8988T (cell line): ENCODE measurements at regions not wholly inside any gene's neighbourhood (a gene's known extent, or its start where the extent isn't known, plus 50 kb on each side); places are given as distances from the start of the nearest gene placed in this dataset.
"Not testable (repeated sequence)": the region's sequence is repeated elsewhere in the genome, so short reads cannot be mapped to it uniquely, and the experiment has no call there.

Experiments
- DNase-seq: peaks from one replicate; pipeline ENCODE4 v3.0.0; 2011

GRCh38 chr16:29126616-29127015, 141.8 kb downstream of the LAT start:
- no peak for DNase-seq

- no peak for DNase-seq
Observed at GRCh38 chr16:29126057-29126494, 141.2 kb downstream of the LAT start.

GRCh38 chr16:29124828-29125227, 140.0 kb downstream of the LAT start:
- DNase-seq = no peak

DNA sequence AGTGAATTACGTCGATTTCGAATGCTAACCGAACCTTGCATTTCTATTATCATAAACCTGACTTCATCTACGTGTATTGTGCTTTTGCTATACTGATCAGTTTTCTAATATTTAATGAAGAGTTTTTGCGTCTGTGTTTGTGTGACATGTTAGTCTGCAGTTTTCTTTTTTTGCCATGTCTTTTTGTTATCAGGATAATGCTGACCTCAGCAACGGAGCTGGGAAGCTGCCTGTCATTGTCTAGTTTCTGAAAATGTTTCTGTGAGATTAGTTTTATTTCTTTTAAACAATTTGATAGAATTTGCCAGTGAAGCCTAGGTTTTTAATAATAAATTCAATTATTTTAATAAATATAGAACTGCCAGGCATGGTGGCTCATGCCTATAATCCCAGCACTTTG, 139.3 kb downstream of the LAT start:
- DNase-seq = not testable (repeated sequence)

- not testable (repeated sequence) for DNase-seq
Observed at GRCh38 chr16:29120680-29121079, 135.8 kb downstream of the LAT start.

- DNase-seq = not testable (repeated sequence)
Observed at GRCh38 chr16:29118301-29118957, 133.6 kb downstream of the LAT start.

GRCh38 chr16:29117631-29118030, 132.8 kb downstream of the LAT start:
- DNase-seq = no peak

DNA sequence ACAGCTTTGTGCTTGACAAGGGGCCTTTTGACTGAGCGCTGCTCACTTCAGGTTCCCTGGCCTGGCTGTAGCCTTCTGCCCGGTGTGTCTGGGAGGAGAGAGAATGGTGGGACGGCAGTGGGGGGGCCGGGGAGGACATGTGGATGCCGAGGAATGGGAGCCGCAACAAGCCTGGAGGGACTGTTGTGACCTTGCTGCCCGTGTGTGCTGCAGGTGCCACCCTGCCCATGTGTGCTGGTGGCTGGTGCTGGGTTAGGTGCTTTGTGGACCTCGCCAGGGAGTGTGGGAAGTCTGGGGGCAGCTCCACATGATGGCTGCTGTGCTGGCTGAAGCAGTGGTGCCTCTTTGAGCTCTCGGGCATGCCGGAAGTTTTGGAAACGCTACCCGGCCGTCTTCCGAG, 132.1 kb downstream of the LAT start:
- DNase-seq = no peak

DNA sequence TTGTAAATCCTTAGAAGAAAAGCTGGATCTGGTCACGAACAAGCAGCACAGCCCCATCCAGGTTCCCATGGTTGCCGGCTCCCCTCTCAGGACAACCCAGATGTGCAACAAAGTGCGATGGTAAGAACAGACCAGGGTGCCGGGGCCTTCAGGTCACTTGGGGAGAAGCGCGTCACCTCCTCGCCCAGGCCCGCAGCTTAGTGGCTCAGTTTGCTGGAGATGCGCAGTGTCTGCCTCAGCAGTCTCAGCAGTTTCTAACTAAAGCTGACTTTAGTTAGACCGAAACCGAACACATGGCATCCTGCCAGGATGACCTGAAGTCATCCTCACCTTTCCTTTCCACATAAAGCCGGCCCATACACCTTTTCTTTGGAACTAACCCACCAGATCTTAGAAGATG, 131.4 kb downstream of the LAT start:
- not testable (repeated sequence) for DNase-seq

DNA sequence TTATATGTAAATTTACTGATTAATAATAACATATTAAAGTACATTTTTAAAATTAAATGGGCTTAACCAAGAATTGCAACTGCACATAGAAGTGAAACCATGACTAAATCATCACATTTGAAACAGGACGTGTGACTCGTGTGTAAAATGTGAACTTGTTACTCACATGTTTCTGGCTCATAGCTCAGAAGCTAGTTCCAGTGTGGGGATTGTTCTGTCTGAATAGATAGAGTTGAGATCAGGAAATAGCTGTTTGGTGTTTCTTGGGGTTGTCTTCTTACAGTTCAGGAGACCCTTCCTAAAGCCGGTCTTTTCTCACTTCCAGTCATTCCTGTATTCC, 130.9 kb downstream of the LAT start:
- not testable (repeated sequence) for DNase-seq

DNA sequence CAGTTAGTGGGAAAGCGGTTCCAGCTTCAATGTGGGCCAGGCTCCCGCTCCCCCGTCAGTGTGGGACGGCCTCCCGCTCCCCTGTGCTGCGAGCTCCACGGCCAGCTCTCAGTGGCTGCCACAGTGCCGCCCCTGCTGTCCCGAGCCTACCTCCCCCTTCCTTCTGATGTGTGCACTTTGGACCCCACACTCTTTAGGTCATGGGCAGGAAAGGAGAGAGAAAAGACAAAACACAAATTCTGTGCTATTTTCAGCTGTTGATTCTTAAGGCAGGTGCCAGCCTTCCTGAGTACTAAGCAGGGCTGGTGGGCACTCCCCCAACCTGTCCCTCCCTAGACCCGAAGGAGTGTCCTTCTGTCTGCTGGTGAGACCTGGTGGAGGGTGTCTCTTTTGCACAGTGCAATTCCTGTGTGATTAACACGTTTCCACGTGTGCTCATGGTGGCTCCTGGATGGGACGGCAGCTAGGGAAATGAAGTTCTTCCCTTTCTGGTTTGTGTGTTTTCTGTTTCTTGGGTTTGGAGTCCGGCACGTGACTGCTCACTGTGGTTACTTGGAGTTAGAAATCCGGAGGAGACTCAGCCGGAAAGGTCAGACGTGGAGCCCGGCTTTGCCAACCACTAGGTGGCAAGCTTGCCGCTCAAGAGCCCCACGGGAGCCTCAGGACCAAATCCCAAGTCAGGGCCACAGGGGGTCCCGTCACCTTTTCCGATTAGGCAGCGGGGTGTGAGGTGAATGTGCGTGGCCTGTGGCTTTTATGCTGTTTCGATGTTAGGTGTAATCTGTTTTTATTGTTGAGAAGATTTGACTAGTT, 130.3 kb downstream of the LAT start:
- DNase-seq = not testable (repeated sequence)

DNA sequence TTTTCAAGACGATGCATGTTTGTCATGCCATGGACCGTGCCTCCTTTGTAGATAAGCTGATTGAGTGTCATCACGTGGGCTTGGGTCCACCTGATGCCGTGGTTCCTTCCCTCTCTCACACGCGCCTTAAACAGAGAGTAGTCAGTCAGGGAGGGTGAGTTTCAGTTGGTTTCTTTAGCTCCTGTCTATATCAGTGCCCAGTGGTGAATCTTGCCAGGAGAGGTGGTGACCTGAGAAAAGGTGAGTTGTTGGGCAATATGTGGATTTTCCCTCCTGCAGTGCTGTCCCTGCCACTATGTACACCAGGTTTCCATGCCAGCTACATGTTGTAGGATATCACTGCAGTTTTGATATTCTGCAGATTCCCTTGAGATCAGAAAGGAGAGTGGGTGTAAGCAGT, 129.7 kb downstream of the LAT start:
- no peak for DNase-seq

GRCh38 chr16:29113446-29113845, 128.6 kb downstream of the LAT start:
- not testable (repeated sequence) for DNase-seq

DNA sequence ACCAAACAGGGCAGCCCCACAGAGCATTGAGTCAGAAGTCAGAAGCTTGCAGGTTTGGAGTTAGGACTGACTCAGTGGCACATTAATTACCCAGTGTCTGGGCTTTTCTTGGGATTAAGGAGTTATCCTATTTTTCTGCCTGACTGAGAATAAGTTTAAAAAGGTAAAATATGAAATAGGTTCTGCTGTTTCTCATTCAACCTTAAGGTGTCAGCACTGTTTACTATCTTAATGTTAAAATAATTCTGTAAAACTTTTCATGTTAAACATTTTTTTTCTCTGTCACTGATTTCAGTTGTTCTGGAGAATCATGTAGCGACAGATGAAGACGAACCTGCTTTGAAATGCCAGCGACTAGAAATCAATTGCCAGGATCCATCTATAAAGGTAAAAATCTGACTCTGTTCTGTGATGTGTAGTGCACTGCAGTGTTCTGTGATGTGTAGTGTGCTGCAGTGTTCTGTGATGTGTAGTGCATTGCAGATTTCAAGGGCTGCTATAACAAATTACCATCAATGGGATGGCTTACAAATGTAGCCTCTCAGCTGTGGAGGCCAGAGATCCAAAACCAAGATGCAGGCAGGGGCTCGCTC, 128.0 kb downstream of the LAT start:
- DNase-seq = no peak

DNA sequence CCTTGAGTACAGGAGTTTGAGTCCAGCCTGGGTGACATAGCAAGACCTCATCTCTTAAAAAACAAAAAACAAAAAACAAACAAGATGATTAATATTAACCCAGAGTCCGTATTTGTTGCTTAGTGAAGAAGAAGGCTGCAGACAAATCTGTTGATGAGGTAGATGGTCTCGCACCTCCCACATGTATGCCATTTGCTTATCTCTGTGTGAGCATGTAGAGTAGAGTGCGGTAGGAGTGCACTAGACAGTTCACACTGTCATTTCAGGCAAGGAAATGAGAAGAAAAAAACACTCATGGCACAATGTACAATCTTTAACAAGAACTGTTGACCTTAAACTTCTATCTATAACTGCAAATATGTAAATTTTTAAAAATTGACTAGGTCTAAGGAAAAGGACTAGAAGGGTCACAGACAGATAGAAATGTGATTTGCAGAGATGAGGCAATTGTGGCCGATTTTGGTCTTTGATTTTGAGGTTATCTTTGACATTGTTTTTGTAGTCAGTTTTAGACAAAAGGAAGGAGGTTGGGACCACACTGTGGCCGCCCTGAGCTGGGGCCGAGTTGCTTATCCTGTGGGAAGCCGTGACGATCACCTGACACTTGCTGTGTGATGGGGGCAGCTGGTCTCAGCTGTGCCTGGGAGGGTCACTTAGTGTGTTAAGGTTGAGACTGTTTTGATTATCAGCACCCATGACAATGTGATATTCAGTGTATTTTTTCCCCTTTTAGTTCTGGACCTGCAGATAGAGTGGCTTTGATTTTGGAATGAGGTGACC, 127.2 kb downstream of the LAT start:
- not testable (repeated sequence) for DNase-seq

DNA sequence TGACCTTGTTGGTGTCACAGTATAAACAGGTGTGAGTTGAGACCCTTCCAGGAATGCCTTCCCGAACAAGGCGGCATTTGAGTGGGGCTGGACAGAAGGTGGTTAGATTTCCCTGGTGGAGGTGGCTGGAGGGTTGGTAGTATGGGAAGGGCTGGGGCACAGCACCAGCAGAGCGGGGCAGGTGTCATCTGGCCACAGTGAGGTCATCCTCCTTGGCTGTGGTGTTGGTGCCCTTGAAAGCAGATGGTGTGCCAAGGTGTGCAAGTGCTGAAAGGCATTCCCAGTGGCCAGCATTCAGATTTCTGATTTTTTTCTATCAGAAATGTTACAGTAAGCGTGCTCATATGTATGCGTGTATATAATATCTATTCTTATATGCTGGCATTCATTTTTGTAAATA, 126.6 kb downstream of the LAT start:
- no peak for DNase-seq

GRCh38 chr16:29108625-29109169, 123.8 kb downstream of the LAT start:
- DNase-seq = not testable (repeated sequence)

DNA sequence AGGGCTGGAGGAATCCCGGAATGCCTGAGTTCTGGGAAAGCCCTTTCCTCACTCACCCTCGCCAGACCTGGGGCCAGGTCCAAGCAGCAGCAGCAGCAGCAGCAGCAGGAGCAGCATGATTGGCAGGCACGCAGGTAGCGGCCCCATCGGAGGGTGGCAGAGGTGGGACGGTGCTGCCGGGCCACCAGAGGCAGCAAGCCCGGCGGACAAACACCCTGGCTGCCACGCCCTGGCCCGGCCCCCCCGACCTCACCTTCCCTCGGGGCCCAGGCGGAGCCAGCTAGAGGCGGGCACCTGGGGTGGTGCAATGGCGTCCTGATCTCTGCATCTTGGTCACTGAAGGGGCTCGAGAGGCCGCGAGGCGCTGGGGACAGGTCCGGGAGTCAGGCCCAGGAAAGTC, 122.4 kb downstream of the LAT start:
- DNase-seq = no peak

DNA sequence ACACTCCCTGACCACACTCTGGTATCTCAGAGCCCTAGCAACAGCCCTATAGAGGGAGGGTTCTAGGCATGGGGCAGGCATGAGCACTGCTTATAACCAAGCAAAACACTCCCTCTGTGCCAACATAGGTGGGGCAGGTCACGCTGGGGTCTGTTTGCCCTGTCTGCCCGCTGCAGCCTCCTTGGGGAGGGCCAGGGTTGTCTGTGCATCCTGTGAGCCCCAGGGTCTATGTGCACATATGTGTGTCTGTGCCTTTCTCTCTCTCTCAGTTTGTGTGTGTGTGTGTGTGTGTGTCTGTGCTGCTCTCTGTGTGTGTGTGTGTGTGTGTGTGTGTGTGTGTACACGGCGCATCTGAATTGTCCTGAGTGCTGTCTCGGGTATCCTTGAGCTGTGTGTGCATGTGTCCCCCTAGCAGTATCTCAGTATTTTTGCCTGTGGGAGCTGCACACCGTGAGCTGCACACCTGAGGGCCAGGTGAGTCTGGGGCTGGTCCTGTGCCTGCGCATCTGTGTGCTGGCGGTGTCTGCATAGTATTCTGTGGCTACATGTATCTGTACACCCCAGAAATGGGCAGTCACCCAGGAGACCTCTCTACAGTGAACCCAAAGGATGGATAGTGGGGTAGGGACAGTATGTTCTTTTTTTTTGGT, 121.5 kb downstream of the LAT start:
- not testable (repeated sequence) for DNase-seq

DNA sequence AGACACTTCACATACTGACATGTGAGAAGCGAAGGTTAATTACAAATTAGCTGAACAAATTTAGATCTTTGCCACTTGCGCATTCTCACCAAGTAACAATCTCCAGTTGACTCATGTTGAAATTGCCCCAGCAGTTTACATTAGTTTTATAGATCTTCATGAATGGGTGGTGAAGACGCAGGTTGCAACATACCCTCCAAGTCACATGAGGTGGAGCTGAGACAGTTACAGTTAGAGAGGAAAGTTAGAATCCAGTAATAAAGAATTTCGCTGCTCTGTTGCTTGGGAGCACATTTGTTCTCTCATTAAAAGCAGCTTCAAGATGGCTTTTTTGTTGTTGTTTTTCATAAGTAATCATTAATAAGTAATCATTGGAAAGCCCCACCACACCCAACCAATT, 119.7 kb downstream of the LAT start:
- DNase-seq = not testable (repeated sequence)

- not testable (repeated sequence) for DNase-seq
Observed at GRCh38 chr16:29097965-29098364, 113.1 kb downstream of the LAT start.
